ENCODE measurements at regions not wholly inside any gene's neighbourhood (a gene's known extent, or its start where the extent isn't known, plus 50 kb on each side); places are given as distances from the start of the nearest gene placed in this dataset.

DNA sequence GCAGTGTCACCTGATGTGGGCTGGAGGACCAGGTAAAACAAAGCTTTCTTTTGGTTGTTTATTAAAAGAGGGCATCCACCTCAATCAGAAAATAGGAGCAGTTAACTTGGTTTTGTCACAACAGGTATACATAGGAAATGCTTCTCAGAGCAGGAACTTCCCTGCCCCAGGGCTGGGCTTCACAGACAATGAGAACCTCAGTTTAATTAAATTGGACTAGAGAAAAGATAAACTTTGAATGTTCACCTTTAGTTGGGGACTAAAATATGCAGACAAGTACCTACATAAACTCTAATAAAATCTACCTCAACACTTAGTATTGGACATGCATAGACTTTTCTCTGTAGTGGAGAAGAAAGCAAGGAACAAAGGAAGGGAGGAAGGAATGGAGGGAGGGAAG, 392.0 kb downstream of the ENC1 start:
- Histone ChIP-seq H3K9me3 (ENCODE audit: low read depth) (no peaks in the 10 kb centered on the region), H3K36me3 (no peaks in the 10 kb centered on the region), H3K27me3 (no peaks in the 10 kb centered on the region), H3K27ac (no peak overlapping the region), H3K4me3 (no peak overlapping the region), H2AFZ (replicated peaks) (no peak overlapping the region), H3K4me1 (no peaks in the 10 kb centered on the region), H4K20me1 (ENCODE audit: low read depth) (no peaks in the 10 kb centered on the region), H3F3A (ENCODE audit: low read depth) (no peaks in the 10 kb centered on the region), H3K4me2 (no peak overlapping the region), H3K9ac (no peak overlapping the region), H3K79me2 (ENCODE audit: low read depth) (no peaks in the 10 kb centered on the region)
- Mint-ChIP-seq H3K4me1 (peaks cover 24% of the 10 kb centered on the region), H3K9me3 (no peaks in the 10 kb centered on the region), H3K4me3 (no peak overlapping the region), H3K36me3 (no peaks in the 10 kb centered on the region), H3K27ac (no peak overlapping the region), H3K27me3 (ENCODE audit: insufficient read depth, low read depth) (peaks cover 5% of the 10 kb centered on the region)
- no peak for DNase-seq (ENCODE audit: low spot score)
- TF ChIP-seq, protein P1, sequence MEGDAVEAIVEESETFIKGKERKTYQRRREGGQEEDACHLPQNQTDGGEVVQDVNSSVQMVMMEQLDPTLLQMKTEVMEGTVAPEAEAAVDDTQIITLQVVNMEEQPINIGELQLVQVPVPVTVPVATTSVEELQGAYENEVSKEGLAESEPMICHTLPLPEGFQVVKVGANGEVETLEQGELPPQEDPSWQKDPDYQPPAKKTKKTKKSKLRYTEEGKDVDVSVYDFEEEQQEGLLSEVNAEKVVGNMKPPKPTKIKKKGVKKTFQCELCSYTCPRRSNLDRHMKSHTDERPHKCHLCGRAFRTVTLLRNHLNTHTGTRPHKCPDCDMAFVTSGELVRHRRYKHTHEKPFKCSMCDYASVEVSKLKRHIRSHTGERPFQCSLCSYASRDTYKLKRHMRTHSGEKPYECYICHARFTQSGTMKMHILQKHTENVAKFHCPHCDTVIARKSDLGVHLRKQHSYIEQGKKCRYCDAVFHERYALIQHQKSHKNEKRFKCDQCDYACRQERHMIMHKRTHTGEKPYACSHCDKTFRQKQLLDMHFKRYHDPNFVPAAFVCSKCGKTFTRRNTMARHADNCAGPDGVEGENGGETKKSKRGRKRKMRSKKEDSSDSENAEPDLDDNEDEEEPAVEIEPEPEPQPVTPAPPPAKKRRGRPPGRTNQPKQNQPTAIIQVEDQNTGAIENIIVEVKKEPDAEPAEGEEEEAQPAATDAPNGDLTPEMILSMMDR (IDR thresholded peaks at IDR 0.05): no peak
- TF ChIP-seq EZH2phosphoT487 (IDR thresholded peaks at IDR 0.05) (no peak), EZH2 (IDR thresholded peaks at IDR 0.05) (no peak)

DNA sequence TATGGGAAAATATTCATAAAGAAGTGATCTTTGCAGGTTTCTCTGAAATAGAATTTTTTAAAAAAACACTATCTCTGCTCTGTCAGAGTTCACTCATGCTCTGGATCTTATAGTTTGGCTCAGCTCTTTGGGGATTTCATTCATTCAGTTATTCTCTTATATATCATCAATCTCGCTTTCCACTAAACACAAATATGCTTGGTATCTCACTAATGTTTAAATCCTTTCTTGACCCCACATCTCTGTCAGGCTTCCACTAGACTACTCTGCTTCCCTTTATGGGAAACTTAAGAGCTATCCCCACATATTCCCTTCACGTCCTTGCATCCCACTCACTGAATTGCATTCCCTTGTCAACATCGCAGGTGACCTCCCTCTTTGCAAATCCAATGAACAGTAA, 396.1 kb downstream of the ENC1 start:
- no peak overlapping the region for H3K4me3 Mint-ChIP-seq
- H3K27me3 ChIP-seq: no peaks in the 10 kb centered on the region

DNA sequence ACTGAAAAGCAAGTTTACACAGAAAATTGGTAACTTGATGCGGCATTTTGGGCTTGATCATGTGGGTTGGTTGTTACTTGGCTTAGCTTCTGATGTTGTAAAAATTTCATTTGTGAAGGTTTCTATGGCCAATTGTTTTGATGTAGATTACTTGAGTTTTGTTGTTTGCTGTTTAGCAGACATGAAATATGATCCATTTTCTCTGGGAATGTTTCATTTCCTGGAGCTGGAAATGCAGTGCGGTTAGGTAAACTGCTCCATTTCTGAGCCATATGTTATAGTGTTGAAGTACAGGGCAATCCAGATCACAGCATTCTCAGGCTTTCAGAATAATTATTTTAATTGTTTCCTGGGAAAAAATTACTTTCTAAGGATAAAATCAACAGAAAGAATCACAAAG, 396.9 kb downstream of the ENC1 start:
- TF ChIP-seq, protein P1 (IDR thresholded peaks at IDR 0.05): no peak
- no peak for TF ChIP-seq EZH2phosphoT487 (IDR thresholded peaks at IDR 0.05)
- no peak for TF ChIP-seq EZH2 (IDR thresholded peaks at IDR 0.05)
- H3K4me1 Mint-ChIP-seq: peaks cover 12% of the 10 kb centered on the region
- Histone ChIP-seq H3F3A (ENCODE audit: low read depth) (no peaks in the 10 kb centered on the region), H3K27me3 (no peaks in the 10 kb centered on the region), H4K20me1 (ENCODE audit: low read depth) (no peaks in the 10 kb centered on the region), H3K4me1 (peaks cover 5% of the 10 kb centered on the region), H3K79me2 (ENCODE audit: low read depth) (no peaks in the 10 kb centered on the region), H3K9ac (no peak overlapping the region), H3K27ac (no peak overlapping the region), H3K4me3 (no peak overlapping the region), H2AFZ (replicated peaks) (no peak overlapping the region), H3K36me3 (no peaks in the 10 kb centered on the region), H3K9me3 (ENCODE audit: low read depth) (no peaks in the 10 kb centered on the region), H3K4me2 (no peak overlapping the region)
- DNase-seq (ENCODE audit: low spot score): no peak
- H3K36me3 Mint-ChIP-seq: no peaks in the 10 kb centered on the region
- no peak overlapping the region for H3K27ac Mint-ChIP-seq
- H3K4me3 Mint-ChIP-seq: no peak overlapping the region
- no peaks in the 10 kb centered on the region for H3K9me3 Mint-ChIP-seq
- peaks cover 2% of the 10 kb centered on the region for H3K27me3 Mint-ChIP-seq (ENCODE audit: insufficient read depth, low read depth)

More for the DNA sequence above, 396.1 kb downstream of the ENC1 start:
- Mint-ChIP-seq H3K9me3 (no peaks in the 10 kb centered on the region), H3K36me3 (no peaks in the 10 kb centered on the region), H3K4me1 (peaks cover 12% of the 10 kb centered on the region), H3K27ac (no peak overlapping the region), H3K27me3 (ENCODE audit: insufficient read depth, low read depth) (peaks cover 2% of the 10 kb centered on the region)
- Histone ChIP-seq H3K9me3 (ENCODE audit: low read depth) (no peaks in the 10 kb centered on the region), H2AFZ (replicated peaks) (no peak overlapping the region), H3K79me2 (ENCODE audit: low read depth) (no peaks in the 10 kb centered on the region), H3K9ac (no peak overlapping the region), H4K20me1 (ENCODE audit: low read depth) (no peaks in the 10 kb centered on the region), H3F3A (ENCODE audit: low read depth) (no peaks in the 10 kb centered on the region), H3K4me3 (no peak overlapping the region), H3K4me2 (no peak overlapping the region), H3K27ac (no peak overlapping the region), H3K4me1 (peaks cover 5% of the 10 kb centered on the region), H3K36me3 (no peaks in the 10 kb centered on the region)
- TF ChIP-seq, protein P1 (IDR thresholded peaks at IDR 0.05): no peak
- TF ChIP-seq EZH2 (IDR thresholded peaks at IDR 0.05): no peak
- no peak for TF ChIP-seq EZH2phosphoT487 (IDR thresholded peaks at IDR 0.05)
- DNase-seq (ENCODE audit: low spot score): no peak
